Esophagus squamous epithelium (tissue), 4 donors: ENCODE measurements at regions not wholly inside any gene's neighbourhood (a gene's known extent, or its start where the extent isn't known, plus 50 kb on each side); places are given as distances from the start of the nearest gene placed in this dataset.

ENCODE experiments used
- CTCF ChIP-seq, 6 experiments: fragments of 450-650 bp in 4 of 6; fragments of 200-600 bp in 2 of 6; sonication (generic) in 2 of 6; IDR thresholded peaks; one replicate each; pipeline ENCODE4 v1.5.1; 2016 to 2019; ENCODE audit warnings: antibody characterized with exemption in 6 of 6, mild to moderate bottlenecking in 4 of 6, moderate library complexity in 4 of 6
- POLR2A ChIP-seq, 4 donors: fragments of 450-650 bp; IDR thresholded peaks; one replicate each; pipeline ENCODE4 v1.6.1; 2017; ENCODE audit warnings: antibody characterized with exemption in 4 of 4, mild to moderate bottlenecking in 4 of 4, moderate library complexity in 3 of 4

- no peak for TF ChIP-seq POLR2A (IDR thresholded peaks at IDR 0.05)
- no peak for TF ChIP-seq CTCF (IDR thresholded peaks at IDR 0.05)
These were observed 51.8 kb upstream of the GRIK1 start for GRCh38 chr21:29991624-29992023.
